Right renal cortex interstitium (tissue), 3 donors: ENCODE measurements at regions not wholly inside any gene's neighbourhood (a gene's known extent, or its start where the extent isn't known, plus 50 kb on each side); places are given as distances from the start of the nearest gene placed in this dataset.
A peak's percentile ranks its signal among the peaks of the same experiment; 100 is the strongest.
"Not testable (repeated sequence)": the region's sequence is repeated elsewhere in the genome, so short reads cannot be mapped to it uniquely, and the experiment has no call there.

ENCODE experiments used
- DNase-seq, 3 donors: peaks; one replicate each; pipeline ENCODE4 v3.0.0-alpha.2; 2013; ENCODE audit warnings: low read depth in 3 of 3, low spot score in 2 of 3

GRCh38 chr1:208682664-208683013, 438.5 kb upstream of the PLXNA2 start:
- DNase-seq = no peak

- no peak for DNase-seq
Measured at GRCh38 chr1:208683141-208683540, 439.0 kb upstream of the PLXNA2 start.

- DNase-seq = no peak
Measured at GRCh38 chr1:208684192-208684591, 440.0 kb upstream of the PLXNA2 start.

GRCh38 chr1:208686592-208686991, 442.4 kb upstream of the PLXNA2 start:
- DNase-seq = no peak

GRCh38 chr1:208688656-208689315, 444.6 kb upstream of the PLXNA2 start:
- no peak for DNase-seq

- no peak for DNase-seq
Measured at GRCh38 chr1:208691012-208691411, 446.8 kb upstream of the PLXNA2 start.

GRCh38 chr1:208709981-208710380, 465.8 kb upstream of the PLXNA2 start:
- no peak for DNase-seq

- no peak for DNase-seq
Measured at GRCh38 chr1:208714323-208714722, 470.1 kb upstream of the PLXNA2 start.

- DNase-seq = no peak
Measured at GRCh38 chr1:208717525-208717924, 473.3 kb upstream of the PLXNA2 start.

GRCh38 chr1:208722592-208722991, 478.4 kb upstream of the PLXNA2 start:
- DNase-seq = no peak

- DNase-seq = no peak
Measured at GRCh38 chr1:208724079-208724478, 479.9 kb upstream of the PLXNA2 start.

- no peak for DNase-seq
Measured at GRCh38 chr1:208728815-208729214, 484.6 kb upstream of the PLXNA2 start.

GRCh38 chr1:208731981-208732821, 488.0 kb upstream of the PLXNA2 start:
- no peak for DNase-seq

GRCh38 chr1:208737161-208737560, 493.0 kb upstream of the PLXNA2 start:
- DNase-seq = no peak

GRCh38 chr1:208737922-208738321, 493.7 kb upstream of the PLXNA2 start:
- no peak for DNase-seq

- DNase-seq = not testable (repeated sequence)
Measured at GRCh38 chr1:208739636-208740035, 495.5 kb upstream of the PLXNA2 start.

GRCh38 chr1:208741296-208741695, 497.1 kb upstream of the PLXNA2 start:
- no peak for DNase-seq

- no peak for DNase-seq
Measured at GRCh38 chr1:208743361-208743760, 499.2 kb upstream of the PLXNA2 start.

GRCh38 chr1:208747979-208748378, 503.8 kb upstream of the PLXNA2 start:
- peak; percentile 43 to 58 (median 44) for DNase-seq

GRCh38 chr1:208748387-208749165, 504.4 kb upstream of the PLXNA2 start:
- no peak for DNase-seq

- DNase-seq = no peak
Measured at GRCh38 chr1:208756339-208756981, 512.3 kb upstream of the PLXNA2 start.
